ENCODE measurements at regions not wholly inside any gene's neighbourhood (a gene's known extent, or its start where the extent isn't known, plus 50 kb on each side); places are given as distances from the start of the nearest gene placed in this dataset.
"Not testable (repeated sequence)": the region's sequence is repeated elsewhere in the genome, so short reads cannot be mapped to it uniquely, and the experiment has no call there.

- Histone ChIP-seq H3K4me3 (ENCODE audit: low read depth, low read length) (no peak overlapping the region), H3K36me3 (ENCODE audit: control insufficient read depth, insufficient read depth, low read length) (no peaks in the 10 kb centered on the region), H3K27me3 (ENCODE audit: control insufficient read depth, insufficient read depth, low read length) (no peaks in the 10 kb centered on the region)
- ChIA-PET POLR2A (no interaction called here), CTCF (no interaction called here)
- TF ChIP-seq CTCF (IDR thresholded peaks at IDR 0.05; ENCODE audit: insufficient read depth, low read depth, low read length), result no peak
- DNase-seq (ENCODE audit: low read depth), result no peak
Observed at GRCh38 chr3:68676136-68676535, 256.2 kb downstream of the TAFA4 start.

- H3K27me3 ChIP-seq (ENCODE audit: control insufficient read depth, insufficient read depth, low read length), result no peaks in the 10 kb centered on the region
Observed at GRCh38 chr3:68667346-68667745, 265.0 kb downstream of the TAFA4 start.

GRCh38 chr3:68666429-68667136 lies 265.8 kb downstream of the TAFA4 start:
- POLR2A ChIA-PET, result no interaction called here
- CTCF ChIA-PET, result no interaction called here
- DNase-seq (ENCODE audit: low read depth), result no peak

More at GRCh38 chr3:68667346-68667745, 265.0 kb downstream of the TAFA4 start:
- ChIA-PET CTCF (no interaction called here), POLR2A (no interaction called here)
- Histone ChIP-seq H3K36me3 (ENCODE audit: control insufficient read depth, insufficient read depth, low read length) (no peaks in the 10 kb centered on the region), H3K4me3 (ENCODE audit: low read depth, low read length) (no peak overlapping the region)
- DNase-seq (ENCODE audit: low read depth), result no peak
- no peak for TF ChIP-seq CTCF (IDR thresholded peaks at IDR 0.05; ENCODE audit: insufficient read depth, low read depth, low read length)

GRCh38 chr3:68664276-68664675 lies 268.1 kb downstream of the TAFA4 start:
- H3K4me3 ChIP-seq (ENCODE audit: low read depth, low read length), result no peak overlapping the region
- no peak for DNase-seq (ENCODE audit: low read depth)
- no peaks in the 10 kb centered on the region for H3K36me3 ChIP-seq (ENCODE audit: control insufficient read depth, insufficient read depth, low read length)
- ChIA-PET POLR2A (no interaction called here), CTCF (no interaction called here)
- TF ChIP-seq CTCF (IDR thresholded peaks at IDR 0.05; ENCODE audit: insufficient read depth, low read depth, low read length), result no peak
- no peaks in the 10 kb centered on the region for H3K27me3 ChIP-seq (ENCODE audit: control insufficient read depth, insufficient read depth, low read length)

More at GRCh38 chr3:68666429-68667136, 265.8 kb downstream of the TAFA4 start:
- TF ChIP-seq CTCF (IDR thresholded peaks at IDR 0.05; ENCODE audit: insufficient read depth, low read depth, low read length), result no peak
- H3K4me3 ChIP-seq (ENCODE audit: low read depth, low read length), result no peak overlapping the region
- H3K36me3 ChIP-seq (ENCODE audit: control insufficient read depth, insufficient read depth, low read length), result no peaks in the 10 kb centered on the region
- H3K27me3 ChIP-seq (ENCODE audit: control insufficient read depth, insufficient read depth, low read length), result no peaks in the 10 kb centered on the region

- CTCF ChIA-PET, result no interaction called here
- no peak for TF ChIP-seq CTCF (IDR thresholded peaks at IDR 0.05; ENCODE audit: insufficient read depth, low read depth, low read length)
- H3K27me3 ChIP-seq (ENCODE audit: control insufficient read depth, insufficient read depth, low read length), result no peaks in the 10 kb centered on the region
- POLR2A ChIA-PET, result no interaction called here
- no peaks in the 10 kb centered on the region for H3K36me3 ChIP-seq (ENCODE audit: control insufficient read depth, insufficient read depth, low read length)
- no peak for DNase-seq (ENCODE audit: low read depth)
- H3K4me3 ChIP-seq (ENCODE audit: low read depth, low read length), result no peak overlapping the region
Observed at GRCh38 chr3:68662176-68662575, 270.2 kb downstream of the TAFA4 start.

- H3K4me3 ChIP-seq (ENCODE audit: low read depth, low read length); H3K36me3 ChIP-seq (ENCODE audit: control insufficient read depth, insufficient read depth, low read length); POLR2A ChIA-PET; CTCF ChIA-PET; DNase-seq (ENCODE audit: low read depth); H3K27me3 ChIP-seq (ENCODE audit: control insufficient read depth, insufficient read depth, low read length): not testable (repeated sequence)
Observed at GRCh38 chr3:68650657-68651056, 281.7 kb downstream of the TAFA4 start.
